ENCODE measurements at regions not wholly inside any gene's neighbourhood (a gene's known extent, or its start where the extent isn't known, plus 50 kb on each side); places are given as distances from the start of the nearest gene placed in this dataset.

- TF ChIP-seq BRCA1 (IDR thresholded peaks at IDR 0.05; ENCODE audit: low read depth, low read length) (no peak), POLR2A (IDR thresholded peaks at IDR 0.05; ENCODE audit: control extremely low read depth in 1 of 2, low read depth in 2 of 2, low read length in 2 of 2) (no peak)
Observed at GRCh38 chr4:154044108-154044531, 255.2 kb upstream of the SFRP2 start (continued).

All from H1 (cell line).